ENCODE measurements at regions not wholly inside any gene's neighbourhood (a gene's known extent, or its start where the extent isn't known, plus 50 kb on each side); places are given as distances from the start of the nearest gene placed in this dataset.

DNA sequence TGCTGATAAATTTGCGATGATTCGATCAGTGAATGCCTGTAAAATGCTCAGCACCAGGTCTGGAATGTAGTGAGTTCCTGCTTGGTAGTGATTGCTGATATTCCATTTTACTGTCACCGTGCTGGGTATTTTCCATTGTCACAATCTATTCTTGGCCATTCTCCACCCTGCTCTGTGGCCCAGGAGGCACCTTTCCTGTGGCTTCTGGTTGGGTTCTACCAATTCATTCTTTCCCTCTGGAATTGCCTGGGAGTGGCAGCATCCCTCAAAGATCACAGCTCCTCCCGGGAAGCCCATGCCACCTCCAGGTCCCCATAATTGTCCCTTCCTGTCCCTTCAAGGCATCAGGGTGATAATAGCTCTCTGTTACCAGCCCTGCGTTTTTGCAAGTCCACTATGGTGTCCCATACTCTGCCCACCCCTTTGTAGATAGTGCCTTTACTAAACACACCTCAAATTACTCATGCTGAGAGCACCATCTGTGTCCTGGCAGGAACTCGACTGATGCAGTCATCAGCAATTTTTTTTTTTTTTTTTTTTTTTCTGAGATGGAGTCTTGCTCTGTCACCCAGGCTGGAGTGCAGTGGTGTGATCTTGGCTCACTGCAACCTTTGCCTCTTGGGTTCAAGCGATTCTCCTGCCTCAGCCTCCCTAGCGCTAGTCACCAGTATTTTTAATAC lies 177.8 kb upstream of the PROK2 start:
- no peak overlapping the region for H3K14ac ChIP-seq (ENCODE audit: low read length)
- no peak overlapping the region for H3K23ac ChIP-seq (ENCODE audit: low read depth, low read length, poor library complexity)
- no peak overlapping the region for H3K9ac ChIP-seq (ENCODE audit: low read depth, low read length, poor library complexity)
- H3K4me2 ChIP-seq (ENCODE audit: insufficient read depth, low read length, poor library complexity, severe bottlenecking): no peak overlapping the region
- no peak overlapping the region for H2AFZ ChIP-seq (ENCODE audit: low read length)
- no peaks in the 10 kb centered on the region for H3K79me1 ChIP-seq (ENCODE audit: low read depth, low read length)
- no peak overlapping the region for H2BK120ac ChIP-seq (ENCODE audit: low read depth, low read length)
- no peak for DNase-seq (ENCODE audit: low spot score)
- H4K8ac ChIP-seq (ENCODE audit: low read depth, low read length): no peak overlapping the region
- H2BK12ac ChIP-seq (ENCODE audit: low read length): no peak overlapping the region
- no CpG with 5 or more reads among the region's 8 CpGs for WGBS, 2 donors (ENCODE audit: extremely low coverage in 2 of 2, insufficient read length in 2 of 2, insufficient replicate concordance in 1 of 2)
- H3K4me3 ChIP-seq (ENCODE audit: low read length in 2 of 2): no peak overlapping the region
- H3K27ac ChIP-seq (replicated peaks; ENCODE audit: low read length): no peak overlapping the region
- no peaks in the 10 kb centered on the region for H3K27me3 ChIP-seq (ENCODE audit: control insufficient read depth in 3 of 3, insufficient read depth in 3 of 3, low read depth in 1 of 3, low read length in 3 of 3)
- no peaks in the 10 kb centered on the region for H3K9me3 ChIP-seq (replicated peaks in 1 of 2; ENCODE audit: control insufficient read depth in 2 of 2, insufficient read depth in 1 of 2, low read depth in 1 of 2, low read length in 2 of 2)
- H3K4ac ChIP-seq (ENCODE audit: low read length): no peak overlapping the region
- no peak overlapping the region for H2BK5ac ChIP-seq (ENCODE audit: low read length)
- no peak overlapping the region for H2BK15ac ChIP-seq (ENCODE audit: low read length)
- no peaks in the 10 kb centered on the region for H3K36me3 ChIP-seq (replicated peaks in 1 of 2; ENCODE audit: control insufficient read depth in 2 of 2, insufficient read depth in 2 of 2, low read length in 2 of 2)
- H3K4me1 ChIP-seq (ENCODE audit: control insufficient read depth in 2 of 2, insufficient read depth in 1 of 2, low read depth in 1 of 2, low read length in 2 of 2): no peaks in the 10 kb centered on the region
- no peak overlapping the region for H4K91ac ChIP-seq (ENCODE audit: low read depth, low read length, poor library complexity)
- no peak overlapping the region for H2AK5ac ChIP-seq (ENCODE audit: low read depth, low read length)
- no peak overlapping the region for H3K18ac ChIP-seq (ENCODE audit: low read length)

DNA sequence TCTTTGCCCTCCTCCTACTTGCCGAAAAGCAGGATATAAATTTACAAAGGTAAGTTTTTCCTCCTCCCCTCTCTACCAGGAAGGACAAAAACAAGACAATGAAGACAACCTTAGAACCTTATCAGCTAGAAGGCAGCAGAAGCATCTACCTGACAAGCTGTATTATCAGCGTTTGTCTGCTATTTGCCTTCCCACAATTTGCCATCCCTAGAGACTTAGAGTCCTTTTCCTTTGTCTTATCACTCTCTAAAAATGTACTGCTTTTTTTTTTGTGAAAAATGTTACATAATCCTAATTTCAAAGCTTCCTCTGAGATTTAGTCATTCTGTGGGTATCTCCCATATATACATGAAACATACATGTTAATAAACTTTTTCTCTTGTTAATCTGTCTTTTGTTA lies 176.9 kb upstream of the PROK2 start:
- Histone ChIP-seq H3K4me1 (ENCODE audit: control insufficient read depth in 2 of 2, insufficient read depth in 1 of 2, low read depth in 1 of 2, low read length in 2 of 2) (no peaks in the 10 kb centered on the region), H3K27ac (replicated peaks; ENCODE audit: low read length) (no peak overlapping the region), H2BK120ac (ENCODE audit: low read depth, low read length) (no peak overlapping the region), H2BK5ac (ENCODE audit: low read length) (no peak overlapping the region), H2AK5ac (ENCODE audit: low read depth, low read length) (no peak overlapping the region), H3K9ac (ENCODE audit: low read depth, low read length, poor library complexity) (no peak overlapping the region), H3K14ac (ENCODE audit: low read length) (no peak overlapping the region), H3K4me3 (ENCODE audit: low read length in 2 of 2) (no peak overlapping the region), H2AFZ (ENCODE audit: low read length) (no peak overlapping the region), H3K36me3 (replicated peaks in 1 of 2; ENCODE audit: control insufficient read depth in 2 of 2, insufficient read depth in 2 of 2, low read length in 2 of 2) (no peaks in the 10 kb centered on the region), H3K79me1 (ENCODE audit: low read depth, low read length) (no peaks in the 10 kb centered on the region), H2BK15ac (ENCODE audit: low read length) (no peak overlapping the region), H3K18ac (ENCODE audit: low read length) (no peak overlapping the region), H4K91ac (ENCODE audit: low read depth, low read length, poor library complexity) (no peak overlapping the region), H3K9me3 (replicated peaks in 1 of 2; ENCODE audit: control insufficient read depth in 2 of 2, insufficient read depth in 1 of 2, low read depth in 1 of 2, low read length in 2 of 2) (no peaks in the 10 kb centered on the region), H3K4me2 (ENCODE audit: insufficient read depth, low read length, poor library complexity, severe bottlenecking) (no peak overlapping the region), H2BK12ac (ENCODE audit: low read length) (no peak overlapping the region), H3K27me3 (ENCODE audit: control insufficient read depth in 3 of 3, insufficient read depth in 3 of 3, low read depth in 1 of 3, low read length in 3 of 3) (no peaks in the 10 kb centered on the region), H3K23ac (ENCODE audit: low read depth, low read length, poor library complexity) (no peak overlapping the region), H4K8ac (ENCODE audit: low read depth, low read length) (no peak overlapping the region), H3K4ac (ENCODE audit: low read length) (no peak overlapping the region)
- DNase-seq (ENCODE audit: low spot score): no peak
- WGBS, 2 donors (ENCODE audit: extremely low coverage in 2 of 2, insufficient read length in 2 of 2, insufficient replicate concordance in 1 of 2): no CpG with 5 or more reads among the region's 2 CpGs

DNA sequence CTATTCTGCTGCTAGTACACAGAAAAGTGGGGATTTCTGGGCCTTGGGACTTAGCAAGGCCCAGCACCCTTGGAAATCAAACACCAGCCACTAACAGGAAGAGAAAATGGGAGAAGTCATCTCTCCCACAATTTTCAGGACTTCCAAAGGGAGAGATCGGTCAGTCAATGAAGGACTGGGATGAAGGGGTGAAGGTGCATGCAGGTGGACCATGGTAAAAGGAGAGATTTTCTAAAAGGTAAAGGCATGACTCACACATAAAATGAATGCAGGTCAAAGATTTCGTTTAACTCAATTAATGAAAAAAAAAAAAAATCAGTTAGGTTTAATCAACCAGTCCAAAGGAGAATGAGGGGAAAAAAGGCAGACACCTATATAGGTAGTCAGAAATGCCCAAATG lies 176.4 kb upstream of the PROK2 start:
- no peak for DNase-seq (ENCODE audit: low spot score)
- no peak overlapping the region for H3K4me3 ChIP-seq (ENCODE audit: low read length in 2 of 2)
- H3K36me3 ChIP-seq (replicated peaks in 1 of 2; ENCODE audit: control insufficient read depth in 2 of 2, insufficient read depth in 2 of 2, low read length in 2 of 2): no peaks in the 10 kb centered on the region
- no peak overlapping the region for H2BK15ac ChIP-seq (ENCODE audit: low read length)
- no peaks in the 10 kb centered on the region for H3K27me3 ChIP-seq (ENCODE audit: control insufficient read depth in 3 of 3, insufficient read depth in 3 of 3, low read depth in 1 of 3, low read length in 3 of 3)
- H2AK5ac ChIP-seq (ENCODE audit: low read depth, low read length): no peak overlapping the region
- H3K4ac ChIP-seq (ENCODE audit: low read length): no peak overlapping the region
- H2AFZ ChIP-seq (ENCODE audit: low read length): no peak overlapping the region
- no peaks in the 10 kb centered on the region for H3K79me1 ChIP-seq (ENCODE audit: low read depth, low read length)
- no peaks in the 10 kb centered on the region for H3K9me3 ChIP-seq (replicated peaks in 1 of 2; ENCODE audit: control insufficient read depth in 2 of 2, insufficient read depth in 1 of 2, low read depth in 1 of 2, low read length in 2 of 2)
- H4K91ac ChIP-seq (ENCODE audit: low read depth, low read length, poor library complexity): no peak overlapping the region
- no peak overlapping the region for H3K18ac ChIP-seq (ENCODE audit: low read length)
- H3K27ac ChIP-seq (replicated peaks; ENCODE audit: low read length): no peak overlapping the region
- no peak overlapping the region for H2BK12ac ChIP-seq (ENCODE audit: low read length)
- H3K9ac ChIP-seq (ENCODE audit: low read depth, low read length, poor library complexity): no peak overlapping the region
- H2BK5ac ChIP-seq (ENCODE audit: low read length): no peak overlapping the region
- H4K8ac ChIP-seq (ENCODE audit: low read depth, low read length): no peak overlapping the region
- no CpG with 5 or more reads among the region's 2 CpGs for WGBS, 2 donors (ENCODE audit: extremely low coverage in 2 of 2, insufficient read length in 2 of 2, insufficient replicate concordance in 1 of 2)
- no peak overlapping the region for H3K14ac ChIP-seq (ENCODE audit: low read length)
- H2BK120ac ChIP-seq (ENCODE audit: low read depth, low read length): no peak overlapping the region
- no peak overlapping the region for H3K4me2 ChIP-seq (ENCODE audit: insufficient read depth, low read length, poor library complexity, severe bottlenecking)
- no peak overlapping the region for H3K23ac ChIP-seq (ENCODE audit: low read depth, low read length, poor library complexity)
- H3K4me1 ChIP-seq (ENCODE audit: control insufficient read depth in 2 of 2, insufficient read depth in 1 of 2, low read depth in 1 of 2, low read length in 2 of 2): no peaks in the 10 kb centered on the region

DNA sequence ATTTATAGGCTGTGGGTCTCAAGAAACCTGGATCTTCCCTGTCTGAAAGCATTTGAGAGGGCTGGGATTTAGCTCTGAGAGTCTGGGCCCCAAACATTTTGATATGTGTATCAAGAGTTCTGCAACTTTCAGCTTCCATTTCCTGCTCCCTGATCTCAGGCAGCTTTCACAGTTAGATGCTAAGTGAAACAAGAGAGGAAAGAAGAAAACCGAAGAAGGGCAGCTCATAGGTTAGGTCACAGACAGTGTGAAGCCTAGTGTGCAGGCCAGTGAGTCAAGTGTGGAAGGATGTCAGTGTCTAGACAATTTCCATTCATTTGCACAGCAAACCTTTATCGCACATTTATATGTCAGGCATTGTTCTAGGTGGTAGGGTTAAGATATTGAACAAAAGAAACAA lies 173.6 kb upstream of the PROK2 start:
- Histone ChIP-seq H2BK12ac (ENCODE audit: low read length) (no peak overlapping the region), H3K36me3 (replicated peaks in 1 of 2; ENCODE audit: control insufficient read depth in 2 of 2, insufficient read depth in 2 of 2, low read length in 2 of 2) (no peaks in the 10 kb centered on the region), H3K14ac (ENCODE audit: low read length) (no peak overlapping the region), H3K27ac (replicated peaks; ENCODE audit: low read length) (no peak overlapping the region), H2AK5ac (ENCODE audit: low read depth, low read length) (no peak overlapping the region), H3K4me2 (ENCODE audit: insufficient read depth, low read length, poor library complexity, severe bottlenecking) (no peak overlapping the region), H3K27me3 (ENCODE audit: control insufficient read depth in 3 of 3, insufficient read depth in 3 of 3, low read depth in 1 of 3, low read length in 3 of 3) (no peaks in the 10 kb centered on the region), H3K79me1 (ENCODE audit: low read depth, low read length) (no peaks in the 10 kb centered on the region), H3K4me3 (ENCODE audit: low read length in 2 of 2) (no peak overlapping the region), H2BK120ac (ENCODE audit: low read depth, low read length) (no peak overlapping the region), H3K23ac (ENCODE audit: low read depth, low read length, poor library complexity) (no peak overlapping the region), H4K8ac (ENCODE audit: low read depth, low read length) (no peak overlapping the region), H3K9me3 (replicated peaks in 1 of 2; ENCODE audit: control insufficient read depth in 2 of 2, insufficient read depth in 1 of 2, low read depth in 1 of 2, low read length in 2 of 2) (no peaks in the 10 kb centered on the region), H2AFZ (ENCODE audit: low read length) (no peak overlapping the region), H4K91ac (ENCODE audit: low read depth, low read length, poor library complexity) (no peak overlapping the region), H2BK5ac (ENCODE audit: low read length) (no peak overlapping the region), H3K4me1 (ENCODE audit: control insufficient read depth in 2 of 2, insufficient read depth in 1 of 2, low read depth in 1 of 2, low read length in 2 of 2) (peaks cover 0 to 7% of the 10 kb centered on the region in 2 donors), H3K18ac (ENCODE audit: low read length) (no peak overlapping the region), H2BK15ac (ENCODE audit: low read length) (no peak overlapping the region), H3K4ac (ENCODE audit: low read length) (no peak overlapping the region), H3K9ac (ENCODE audit: low read depth, low read length, poor library complexity) (no peak overlapping the region)
- DNase-seq (ENCODE audit: low spot score): no peak
- no CpG with 5 or more reads among the region's 2 CpGs for WGBS, 2 donors (ENCODE audit: extremely low coverage in 2 of 2, insufficient read length in 2 of 2, insufficient replicate concordance in 1 of 2)

All from neuronal stem cell (in vitro differentiated cells).